Prostate gland (tissue), 2 donors: ENCODE measurements at regions not wholly inside any gene's neighbourhood (a gene's known extent, or its start where the extent isn't known, plus 50 kb on each side); places are given as distances from the start of the nearest gene placed in this dataset.

Experiments used
- DNase-seq: peaks from one replicate; pipeline ENCODE4 v3.0.0-alpha.2; 2019; ENCODE audit warnings: low spot score
- H3K27ac ChIP-seq, 2 donors: fragments of 200-600 bp; sonication (generic); 2 replicates each; pipeline ENCODE4 v1.5.1; 2017 to 2019
- H3K27me3 ChIP-seq: fragments of 200-600 bp; sonication (generic); replicated peaks from 2 replicates; pipeline ENCODE4 v1.5.1; 2019; ENCODE audit not compliant: insufficient read depth
- H3K36me3 ChIP-seq, 2 donors: fragments of 200-600 bp; sonication (generic); 1 replicate in 1 of 2; 2 replicates in 1 of 2; pipeline versions ENCODE4 v1.5.1 to v1.8.1; 2017 to 2019
- H3K4me1 ChIP-seq: fragments of 200-600 bp; sonication (generic); replicated peaks from 2 replicates; pipeline ENCODE4 v1.5.1; 2019
- H3K4me3 ChIP-seq, 2 donors: fragments of 200-600 bp; sonication (generic); 2 replicates each; pipeline ENCODE4 v1.5.1; 2017 to 2019
- H3K9me3 ChIP-seq: fragments of 200-600 bp; sonication (generic); 2 replicates; pipeline ENCODE4 v1.5.1; 2017
- CTCF ChIP-seq, 4 experiments: fragments of 200-600 bp in 2 of 4; fragments of 450-650 bp in 2 of 4; sonication (generic) in 2 of 4; IDR thresholded peaks; 1 replicate in 3 of 4; 2 replicates in 1 of 4; pipeline ENCODE4 v1.5.1; 2016 to 2019; ENCODE audit warnings: antibody characterized with exemption in 4 of 4, mild to moderate bottlenecking in 2 of 4, moderate library complexity in 2 of 4
- POLR2A ChIP-seq: fragments of 450-650 bp; IDR thresholded peaks from one replicate; pipeline ENCODE4 v1.6.1; 2016; ENCODE audit warnings: antibody characterized with exemption, mild to moderate bottlenecking
- POLR2AphosphoS5 ChIP-seq: sonication (generic); formaldehyde crosslinking; IDR thresholded peaks from one replicate; pipeline ENCODE4 v1.6.1; 2017; ENCODE audit warnings: antibody characterized with exemption
- WGBS: methylation state at CpG from one replicate; pipeline ENCODE4 v1.1.5; 2018; 5-methylcytosine and 5-hydroxymethylcytosine counted together
- intact Hi-C: fragments of 100-400 bp; cut with DNase I; formaldehyde crosslinking; loops from one replicate; pipeline ENCODE4 v1.14.2; 2022

- no peaks in the 10 kb centered on the region for H3K27me3 ChIP-seq
- intact Hi-C loops: loop anchor here (2.0 kb wide), 1 partner anchor 69 kb away; no protein-coding TSS in a partner anchor
- TF ChIP-seq CTCF (IDR thresholded peaks at IDR 0.05) (no peak), POLR2AphosphoS5 (no peak), POLR2A (no peak)
- H3K27ac ChIP-seq: peak overlapping the region; percentile 34 to 57
- no peaks in the 10 kb centered on the region for H3K9me3 ChIP-seq
- 77% methylated on average over 11 of the region's 11 CpGs for WGBS
- no peak for DNase-seq
- H3K4me3 ChIP-seq: no peak overlapping the region
- peaks cover 23% of the 10 kb centered on the region for H3K4me1 ChIP-seq
- H3K36me3 ChIP-seq: no peaks in the 10 kb centered on the region
These were observed 70.2 kb downstream of the IRF2BPL start for GRCh38 chr14:76958020-76958979.

DNA sequence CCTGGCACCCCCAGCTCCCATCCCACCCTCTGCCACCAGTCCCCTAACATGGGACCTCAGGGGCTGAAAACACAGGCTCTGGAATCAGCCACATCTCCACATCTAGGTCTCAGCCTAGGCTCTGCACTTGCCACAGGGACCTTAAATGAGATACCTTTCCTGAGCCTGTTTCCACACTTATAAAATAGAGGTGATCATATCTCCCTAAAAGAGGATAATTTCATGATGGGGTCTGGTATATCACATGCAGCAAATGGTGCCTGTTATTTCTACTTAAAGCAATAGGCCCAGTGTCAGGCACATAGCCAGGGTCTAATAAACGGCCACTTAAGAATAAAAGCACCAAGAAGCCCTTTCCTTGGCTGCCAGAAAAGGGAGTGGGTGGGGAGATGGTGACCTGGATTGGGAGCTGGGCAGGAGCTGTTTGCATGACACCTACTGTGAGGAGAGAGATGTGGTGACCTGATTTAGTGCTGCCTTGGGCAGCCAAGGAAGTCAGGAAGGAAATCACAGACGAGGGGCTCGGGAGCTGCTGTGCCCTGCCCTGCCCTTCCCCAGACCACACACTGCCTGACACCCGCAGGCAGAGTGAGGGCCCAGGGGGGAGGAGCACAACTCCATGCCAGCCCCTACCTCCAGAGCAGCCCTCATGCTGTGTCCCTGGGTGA, 71.2 kb downstream of the IRF2BPL start:
- Histone ChIP-seq H3K4me3 (no peak overlapping the region), H3K36me3 (no peaks in the 10 kb centered on the region), H3K27ac (peak overlapping the region; percentile 90 to 96), H3K4me1 (peaks cover 25% of the 10 kb centered on the region), H3K9me3 (no peaks in the 10 kb centered on the region), H3K27me3 (no peaks in the 10 kb centered on the region)
- WGBS: 23% methylated on average over 4 of the region's 4 CpGs
- TF ChIP-seq CTCF (IDR thresholded peaks at IDR 0.05) (no peak), POLR2AphosphoS5 (no peak), POLR2A (no peak)
- DNase-seq: no peak
- intact Hi-C loops: no loop called here

DNA sequence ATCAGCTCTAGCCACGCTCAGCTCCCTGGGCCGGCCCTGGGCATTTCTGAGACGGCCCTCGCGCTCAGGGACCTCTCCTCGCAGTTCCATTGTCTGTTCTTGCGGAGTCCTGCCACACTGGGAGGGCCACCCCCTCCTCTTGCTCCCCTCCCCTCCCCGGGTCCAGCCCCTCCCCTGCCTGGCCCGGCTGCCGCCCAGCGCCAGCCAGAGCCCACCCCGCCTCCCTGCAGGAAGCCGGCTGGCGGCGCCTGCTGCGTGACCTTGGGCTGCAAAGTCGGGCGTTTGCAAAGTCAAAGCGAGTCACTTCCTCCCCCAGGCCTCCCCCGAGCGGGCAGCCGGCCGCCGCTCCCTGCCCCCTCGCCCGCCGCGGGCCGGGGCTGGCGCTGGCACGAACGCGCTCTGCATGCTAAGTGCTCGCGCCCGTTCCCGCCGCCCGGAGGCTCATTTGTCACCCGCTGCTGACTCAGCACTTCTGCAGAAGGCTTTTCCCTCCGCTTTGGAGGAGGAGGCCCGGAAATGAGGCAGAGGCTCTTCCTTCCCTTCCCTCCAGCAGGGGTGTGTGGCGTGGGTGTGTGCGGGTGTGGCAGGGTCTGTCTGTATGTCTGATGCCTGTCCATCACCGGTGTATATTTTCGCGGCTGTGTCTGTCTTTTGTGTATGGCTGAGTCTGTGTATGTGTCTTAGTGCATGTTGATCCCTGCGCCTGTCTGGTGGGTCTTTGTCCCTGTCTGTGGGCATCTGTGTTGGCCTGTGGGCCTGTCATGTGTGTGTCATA, 72.0 kb downstream of the IRF2BPL start:
- Histone ChIP-seq H3K9me3 (no peaks in the 10 kb centered on the region), H3K36me3 (no peaks in the 10 kb centered on the region), H3K27ac (peak overlapping the region; percentile 90 to 96), H3K4me3 (peak overlapping the region; percentile 20 to 26), H3K4me1 (peaks cover 25% of the 10 kb centered on the region), H3K27me3 (no peaks in the 10 kb centered on the region)
- 2% methylated on average over 48 of the region's 48 CpGs for WGBS
- peak; percentile 71 for TF ChIP-seq POLR2AphosphoS5
- peak in 3 of 4 experiments; percentile 12 to 42 (median 41) for TF ChIP-seq CTCF (IDR thresholded peaks at IDR 0.05)
- peak; percentile 23 for TF ChIP-seq POLR2A
- intact Hi-C loops: no loop called here
- peak; percentile 83 for DNase-seq

DNA sequence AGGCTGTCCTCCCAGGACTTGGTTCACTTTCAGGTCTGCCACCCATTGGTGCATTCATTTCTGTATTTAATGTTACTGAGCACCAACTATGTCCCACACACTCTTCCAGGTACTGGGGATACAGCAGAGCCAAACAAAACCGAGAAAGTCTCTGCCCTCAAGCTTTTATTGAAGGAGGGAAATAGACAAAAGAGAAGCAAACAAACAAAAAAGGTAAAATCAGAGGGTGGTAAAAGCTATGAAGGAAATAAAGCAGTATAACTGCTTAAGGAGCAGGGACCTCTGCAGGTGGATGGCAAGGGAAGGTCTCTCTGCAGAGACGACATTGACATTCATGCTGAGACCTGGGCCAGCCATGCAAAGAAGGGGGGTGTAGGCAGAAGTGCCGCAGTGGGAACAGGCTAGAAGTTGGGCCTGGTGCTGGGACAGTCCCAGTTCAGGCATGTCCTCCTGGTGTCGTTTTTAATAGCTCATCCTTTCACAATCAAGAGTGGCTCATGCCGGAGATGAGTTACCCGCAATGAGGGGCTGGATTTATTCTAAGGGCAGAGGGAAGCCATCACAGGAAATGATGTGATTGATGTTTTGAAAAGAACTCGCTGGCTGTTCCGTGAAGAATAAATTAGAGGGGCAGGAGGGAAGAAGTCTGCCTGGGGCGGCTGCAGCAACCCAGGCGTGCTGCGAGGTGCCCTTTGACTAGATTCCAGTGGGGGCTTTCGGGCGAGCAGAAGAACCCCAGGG, 72.8 kb downstream of the IRF2BPL start:
- Histone ChIP-seq H3K27ac (peak overlapping the region; percentile 90 to 96), H3K36me3 (no peaks in the 10 kb centered on the region), H3K27me3 (no peaks in the 10 kb centered on the region), H3K4me1 (peaks cover 25% of the 10 kb centered on the region), H3K4me3 (peak overlapping the region; percentile 20 to 26), H3K9me3 (no peaks in the 10 kb centered on the region)
- intact Hi-C loops: no loop called here
- 6% methylated on average over 13 of the region's 13 CpGs for WGBS
- peak; percentile 48 for DNase-seq
- TF ChIP-seq POLR2AphosphoS5 (peak; percentile 45), CTCF (IDR thresholded peaks at IDR 0.05) (no peak)
